D721Med (cell line): ENCODE measurements at regions not wholly inside any gene's neighbourhood (a gene's known extent, or its start where the extent isn't known, plus 50 kb on each side); places are given as distances from the start of the nearest gene placed in this dataset.
A peak's percentile ranks its signal among the peaks of the same experiment; 100 is the strongest.

Experiments used
- DNase-seq: peaks from one replicate; pipeline ENCODE4 v3.0.0; 2011; ENCODE audit warnings: low spot score; ENCODE audit not compliant: insufficient read length
- FAIRE-seq: peaks from 2 replicates; lab custom pipeline; 2011; peaks lifted over from hg19 to GRCh38; lab: Jason Lieb, UNC
- TF ChIP-seq, protein P1 (sequence below): IDR thresholded peaks from 2 replicates; pipeline ENCODE4 v1.5.1; 2012; ENCODE audit warnings: mild to moderate bottlenecking, control low read depth; ENCODE audit not compliant: insufficient read depth; ENCODE audit errors: missing control alignments

DNA sequence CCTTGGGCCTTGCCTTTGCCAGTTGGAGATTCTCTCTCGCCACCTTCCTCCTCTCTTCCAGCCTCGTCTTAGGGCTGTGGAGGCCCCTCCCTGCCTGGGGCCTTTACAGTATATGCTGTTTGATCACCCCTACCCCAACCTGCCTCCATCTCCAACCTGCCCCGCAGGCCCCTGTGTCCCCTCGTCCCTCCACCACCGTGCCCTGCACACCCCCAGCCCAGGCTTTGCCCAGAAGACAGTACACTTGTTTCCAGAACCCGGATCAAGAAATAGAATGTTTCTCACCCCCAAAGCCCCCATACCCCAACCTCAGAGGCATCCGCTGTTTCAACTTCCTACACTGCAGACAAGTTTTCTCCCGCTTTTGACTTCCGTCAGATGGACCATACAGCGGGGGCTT is 202.3 kb upstream of the C14orf180 start:
- FAIRE-seq (no peak), DNase-seq (no peak)

DNA sequence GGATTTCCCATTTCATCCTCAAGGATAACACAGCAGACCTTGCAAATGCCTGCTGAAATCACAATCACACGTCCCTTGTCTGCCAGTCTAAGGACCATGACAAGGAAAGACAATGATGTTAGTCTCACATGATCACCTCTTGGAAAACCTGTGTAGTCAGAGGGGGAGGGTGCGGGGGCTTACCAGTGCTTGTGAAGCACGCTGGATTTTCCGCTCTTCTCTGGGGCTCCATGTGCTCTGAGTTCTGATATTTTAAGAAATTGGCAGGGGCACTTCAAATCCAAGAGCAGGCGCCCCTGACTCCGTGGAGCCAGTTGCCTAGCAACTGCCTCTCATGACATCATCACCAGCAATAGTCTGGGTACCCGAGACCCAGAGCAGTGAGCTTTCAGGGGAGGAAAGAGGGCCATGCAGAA is 200.9 kb upstream of the C14orf180 start:
- no peak for FAIRE-seq
- TF ChIP-seq, protein P1, sequence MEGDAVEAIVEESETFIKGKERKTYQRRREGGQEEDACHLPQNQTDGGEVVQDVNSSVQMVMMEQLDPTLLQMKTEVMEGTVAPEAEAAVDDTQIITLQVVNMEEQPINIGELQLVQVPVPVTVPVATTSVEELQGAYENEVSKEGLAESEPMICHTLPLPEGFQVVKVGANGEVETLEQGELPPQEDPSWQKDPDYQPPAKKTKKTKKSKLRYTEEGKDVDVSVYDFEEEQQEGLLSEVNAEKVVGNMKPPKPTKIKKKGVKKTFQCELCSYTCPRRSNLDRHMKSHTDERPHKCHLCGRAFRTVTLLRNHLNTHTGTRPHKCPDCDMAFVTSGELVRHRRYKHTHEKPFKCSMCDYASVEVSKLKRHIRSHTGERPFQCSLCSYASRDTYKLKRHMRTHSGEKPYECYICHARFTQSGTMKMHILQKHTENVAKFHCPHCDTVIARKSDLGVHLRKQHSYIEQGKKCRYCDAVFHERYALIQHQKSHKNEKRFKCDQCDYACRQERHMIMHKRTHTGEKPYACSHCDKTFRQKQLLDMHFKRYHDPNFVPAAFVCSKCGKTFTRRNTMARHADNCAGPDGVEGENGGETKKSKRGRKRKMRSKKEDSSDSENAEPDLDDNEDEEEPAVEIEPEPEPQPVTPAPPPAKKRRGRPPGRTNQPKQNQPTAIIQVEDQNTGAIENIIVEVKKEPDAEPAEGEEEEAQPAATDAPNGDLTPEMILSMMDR, result no peak
- DNase-seq, result no peak

More for the DNA sequence above, 202.3 kb upstream of the C14orf180 start:
- TF ChIP-seq, protein P1, result no peak

DNA sequence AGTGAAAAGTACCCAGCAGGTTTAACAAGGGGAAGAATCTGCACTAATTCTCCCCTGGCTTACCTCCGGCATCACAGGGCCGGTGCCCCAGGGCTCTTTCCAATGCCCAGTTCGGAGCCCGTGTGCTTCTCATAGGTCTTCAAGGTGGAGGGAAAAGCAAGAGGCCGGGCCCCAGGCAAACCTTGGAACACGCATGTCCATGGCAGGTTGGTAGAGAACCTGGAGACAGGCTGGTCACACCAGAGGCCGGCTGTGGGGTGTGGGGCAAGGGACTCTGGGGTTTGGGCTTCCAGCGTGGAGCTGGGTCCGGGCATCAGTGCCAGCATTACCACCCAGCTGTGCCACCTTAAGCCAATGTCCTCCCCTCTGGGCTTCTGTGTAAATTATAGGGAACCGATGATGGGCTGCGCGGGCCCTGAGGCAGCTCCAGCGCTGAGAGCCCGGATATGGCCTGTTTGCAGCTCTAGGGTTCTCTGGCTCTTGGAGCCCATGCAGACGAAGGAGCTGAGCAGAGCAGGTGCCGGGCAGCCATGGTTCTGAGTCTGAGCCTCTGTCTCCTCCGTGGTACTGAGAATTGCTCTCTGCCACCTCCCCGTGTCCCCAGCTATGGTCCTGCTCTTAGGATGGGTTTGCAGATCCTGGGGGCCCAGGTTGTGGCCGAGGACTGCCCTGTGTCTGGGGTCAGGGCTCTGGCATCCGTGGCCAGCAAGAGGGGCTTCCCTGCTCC is 197.0 kb upstream of the C14orf180 start:
- TF ChIP-seq, protein P1, result no peak
- DNase-seq (no peak), FAIRE-seq (no peak)

DNA sequence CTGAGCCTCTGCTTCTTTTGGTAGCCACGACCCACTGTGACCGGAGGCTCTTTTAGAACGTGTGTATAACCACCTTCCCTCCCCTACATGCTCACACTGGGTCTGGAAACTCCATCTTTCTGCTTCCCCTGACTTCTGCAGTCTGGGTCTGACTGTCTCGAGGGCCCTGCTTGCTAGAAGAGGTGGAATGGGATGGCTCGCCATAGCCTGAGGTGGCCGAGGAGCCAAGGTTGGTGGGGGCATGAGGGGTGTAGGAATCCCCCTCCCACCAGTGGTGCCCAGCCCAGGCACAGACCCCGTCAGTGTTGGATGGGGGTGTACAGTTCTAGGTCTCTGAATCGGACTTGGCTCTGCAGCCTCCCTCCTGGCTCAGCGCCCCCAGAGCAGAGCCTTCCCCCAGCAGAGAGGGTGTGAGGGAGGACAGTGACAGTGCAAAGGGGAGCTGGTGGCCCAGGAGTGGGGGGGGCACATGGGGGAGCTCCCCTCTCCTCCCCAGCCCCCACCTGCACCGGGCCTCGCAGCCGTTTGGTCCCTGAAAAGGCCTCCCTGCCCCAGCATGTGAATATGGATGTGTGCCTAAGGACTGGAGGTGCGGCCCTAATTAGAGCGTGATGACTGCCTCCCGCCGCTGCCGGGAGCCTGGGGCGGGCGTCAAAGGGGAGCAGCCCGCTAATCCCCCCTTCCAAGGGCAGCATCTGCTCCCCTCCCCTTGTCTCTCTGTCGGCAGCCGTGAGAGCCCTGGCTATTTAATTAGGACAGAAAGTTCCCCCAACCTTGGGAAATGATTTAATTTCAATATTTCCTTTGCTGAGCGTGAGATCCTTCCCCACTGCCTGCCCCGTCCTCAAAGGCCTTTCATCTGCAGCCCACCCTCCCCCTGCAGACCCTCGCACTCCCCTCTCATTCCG is 196.2 kb upstream of the C14orf180 start:
- TF ChIP-seq, protein P1, result no peak
- FAIRE-seq (no peak), DNase-seq (peak; percentile 76)

DNA sequence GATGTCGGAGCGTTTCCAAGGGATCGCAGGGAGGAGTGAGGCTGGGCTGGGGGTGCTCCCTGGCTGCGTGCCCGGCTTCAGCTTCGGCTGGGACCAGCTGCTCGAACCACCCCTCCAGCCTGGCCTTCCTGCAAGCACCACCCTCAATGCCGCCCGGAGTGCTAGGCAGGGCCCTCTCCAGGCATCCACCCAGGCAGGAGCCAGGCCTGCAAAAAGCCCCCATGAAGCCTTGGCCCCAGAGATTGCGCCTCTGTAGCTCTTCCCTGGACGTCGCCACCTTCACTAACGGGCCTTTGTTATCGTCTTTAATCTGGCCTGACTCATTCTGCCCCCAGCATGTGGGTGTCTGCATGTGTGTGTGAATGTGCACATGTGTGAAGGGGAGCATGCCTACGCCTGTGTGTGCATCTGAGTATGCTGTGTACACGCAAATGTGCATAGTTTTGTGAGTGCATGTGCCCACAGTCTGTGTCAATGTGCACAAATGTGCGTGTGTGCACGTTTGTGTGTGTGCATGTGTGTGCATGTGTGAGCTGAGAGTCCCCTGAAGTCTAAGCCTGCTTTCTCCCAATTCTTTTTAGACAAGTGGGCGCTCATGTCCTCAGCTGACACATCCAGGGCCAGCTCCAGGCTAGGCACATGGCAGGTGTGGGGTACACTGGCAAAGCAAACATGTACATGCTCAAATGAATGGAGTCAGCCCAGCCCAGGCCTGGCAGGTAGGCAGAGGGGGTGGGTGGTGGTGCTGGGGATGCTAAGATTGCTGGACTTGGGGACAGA is 195.4 kb upstream of the C14orf180 start:
- TF ChIP-seq, protein P1, result no peak

DNA sequence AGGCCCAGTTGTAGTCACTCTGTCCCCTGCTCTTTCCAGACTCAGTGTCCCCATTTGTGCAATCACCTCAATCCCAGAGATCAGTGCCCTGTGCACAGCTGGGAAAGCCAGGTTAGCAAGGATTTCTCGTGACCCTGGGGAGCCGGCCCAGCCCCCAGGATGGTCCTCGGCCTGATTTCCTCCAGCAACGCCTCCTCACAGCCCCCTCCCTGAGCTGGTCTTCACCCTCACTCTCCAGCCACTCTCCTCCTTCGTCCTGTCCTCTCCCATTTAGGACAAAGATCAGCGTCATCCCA is 194.8 kb upstream of the C14orf180 start:
- FAIRE-seq, result no peak
- TF ChIP-seq, protein P1, result no peak
- DNase-seq, result no peak

More for the DNA sequence above, 195.4 kb upstream of the C14orf180 start:
- FAIRE-seq, result no peak
- no peak for DNase-seq
